IMR-90 (cell line): ENCODE measurements at regions not wholly inside any gene's neighbourhood (a gene's known extent, or its start where the extent isn't known, plus 50 kb on each side); places are given as distances from the start of the nearest gene placed in this dataset.

Source experiments
- ATAC-seq: fragments of 200-7000 bp; cut with Tn5 transposase; 2 replicates; pipeline ENCODE4 v1.9.1; 2020; ENCODE audit warnings: low read depth, mild to moderate bottlenecking, moderate library complexity
- BruUV-seq: library from RNA; stranded (reverse); fragments of 400-500 nt; replicated peaks from 2 replicates; lab custom pipeline; 2021; lab: Mats Ljungman, UMichigan
- CTCF ChIA-PET: fragments of 300-600 bp; formaldehyde crosslinking; extraction: SDS; loops from one replicate; lab custom pipeline; 2021; ENCODE audit warnings: antibody characterized with exemption; lab: Yijun Ruan, JAX
- POLR2A ChIA-PET: fragments of 300-600 bp; sonication (Branson Sonifier 250); formaldehyde crosslinking; loops from one replicate; lab custom pipeline; 2022; ENCODE audit warnings: antibody characterized with exemption; ENCODE audit not compliant: unreplicated experiment; lab: Charles Lee
- DNase-seq: peaks from one replicate; pipeline ENCODE4 v3.0.0; 2013
- H2AFZ ChIP-seq: replicated peaks from 2 replicates; pipeline ENCODE3; 2013; ENCODE audit warnings: low read length, mild to moderate bottlenecking; ENCODE audit not compliant: poor library complexity
- H2AK5ac ChIP-seq: 2 replicates; pipeline ENCODE4 v1.6.1; 2013; ENCODE audit warnings: low read depth, low read length, inconsistent platforms
- H2AK9ac ChIP-seq: replicated peaks from 2 replicates; pipeline ENCODE3; 2013; ENCODE audit warnings: mild to moderate bottlenecking, low read depth, low read length, moderate library complexity; ENCODE audit not compliant: poor library complexity
- H2BK120ac ChIP-seq: 2 replicates; pipeline ENCODE4 v1.6.1; 2013; ENCODE audit warnings: low read depth, low read length, inconsistent platforms
- H2BK15ac ChIP-seq: 3 replicates; pipeline ENCODE4 v1.6.1; 2013; ENCODE audit warnings: low read depth, low read length, inconsistent platforms
- H2BK20ac ChIP-seq: 2 replicates; pipeline ENCODE4 v1.6.1; 2013; ENCODE audit warnings: low read depth, mild to moderate bottlenecking, inconsistent platforms, low read length, moderate library complexity
- H2BK5ac ChIP-seq: 2 replicates; pipeline ENCODE4 v1.6.1; 2013; ENCODE audit warnings: mild to moderate bottlenecking, low read depth, low read length, inconsistent platforms; ENCODE audit not compliant: poor library complexity, severe bottlenecking
- H3K14ac ChIP-seq: replicated peaks from 2 replicates; pipeline ENCODE4 v1.6.1; 2013; ENCODE audit warnings: low read depth, low read length, inconsistent platforms
- H3K18ac ChIP-seq: 2 replicates; pipeline ENCODE4 v1.6.1; 2013; ENCODE audit warnings: low read depth, low read length, control low read depth
- H3K23ac ChIP-seq: 2 replicates; pipeline ENCODE4 v1.6.1; 2013; ENCODE audit warnings: low read depth, low read length, inconsistent platforms
- H3K27ac ChIP-seq: 2 replicates; pipeline ENCODE4 v1.5.1; 2013; ENCODE audit warnings: mild to moderate bottlenecking, control low read depth, low read length; ENCODE audit not compliant: insufficient read depth
- H3K27me3 ChIP-seq: 2 replicates; pipeline ENCODE4 v1.6.1; 2013; ENCODE audit warnings: low read length; ENCODE audit not compliant: control insufficient read depth, insufficient read depth
- H3K36me3 ChIP-seq: 2 replicates; pipeline ENCODE4 v1.6.1; 2013; ENCODE audit warnings: low read length, mixed read lengths; ENCODE audit not compliant: control insufficient read depth, insufficient read depth
- H3K4ac ChIP-seq: 2 replicates; pipeline ENCODE4 v1.6.1; 2013; ENCODE audit warnings: low read depth, low read length, inconsistent platforms
- H3K4me1 ChIP-seq: 2 replicates; pipeline ENCODE4 v1.6.1; 2013; ENCODE audit warnings: low read length, mixed read lengths; ENCODE audit not compliant: control insufficient read depth, insufficient read depth
- H3K4me2 ChIP-seq: 2 replicates; pipeline ENCODE4 v1.6.1; 2013; ENCODE audit warnings: low read depth, mild to moderate bottlenecking, control low read depth, low read length, moderate library complexity
- H3K4me3 ChIP-seq: 2 replicates; pipeline ENCODE4 v1.5.1; 2013; ENCODE audit warnings: low read depth, mild to moderate bottlenecking, control low read depth, low read length, moderate library complexity; ENCODE audit not compliant: insufficient read depth
- H3K56ac ChIP-seq: 2 replicates; pipeline ENCODE4 v1.6.1; 2013; ENCODE audit warnings: low read length, inconsistent platforms; ENCODE audit not compliant: insufficient read depth; ENCODE audit errors: extremely low read depth
- H3K79me1 ChIP-seq, 2 experiments: 2 replicates each; pipeline ENCODE4 v1.6.1; 2013; ENCODE audit warnings: low read length in 2 of 2, inconsistent platforms in 1 of 2, low read depth in 1 of 2
- H3K9ac ChIP-seq: 2 replicates; pipeline ENCODE4 v1.6.1; 2013; ENCODE audit warnings: low read depth, low read length, control low read depth
- H3K9me1 ChIP-seq: 2 replicates; pipeline ENCODE4 v1.6.1; 2013; ENCODE audit warnings: low read length, inconsistent platforms; ENCODE audit not compliant: insufficient read depth
- H3K9me3 ChIP-seq: 2 replicates; pipeline ENCODE4 v1.6.1; 2013; ENCODE audit warnings: low read length; ENCODE audit not compliant: control insufficient read depth, insufficient read depth
- H4K20me1 ChIP-seq: 2 replicates; pipeline ENCODE4 v1.6.1; 2013; ENCODE audit warnings: low read length, inconsistent platforms; ENCODE audit not compliant: insufficient read depth
- H4K5ac ChIP-seq: 2 replicates; pipeline ENCODE4 v1.6.1; 2013; ENCODE audit warnings: mild to moderate bottlenecking, low read depth, low read length, control low read depth
- H4K8ac ChIP-seq, 2 experiments: 2 replicates each; pipeline ENCODE4 v1.6.1; 2013; ENCODE audit warnings: low read depth in 2 of 2, low read length in 2 of 2, control low read depth in 1 of 2, inconsistent platforms in 1 of 2
- H4K91ac ChIP-seq: 2 replicates; pipeline ENCODE4 v1.6.1; 2013; ENCODE audit warnings: low read depth, low read length, inconsistent platforms; ENCODE audit not compliant: insufficient read depth
- CHD1 ChIP-seq: IDR thresholded peaks from 2 replicates; pipeline ENCODE4 v1.6.1; 2012; ENCODE audit warnings: low read depth, low read length, improper control_type of control experiment
- MAFK ChIP-seq: IDR thresholded peaks from 2 replicates; pipeline ENCODE4 v1.6.1; 2012; ENCODE audit warnings: low read depth, low read length, improper control_type of control experiment
- MAZ ChIP-seq: IDR thresholded peaks from 2 replicates; pipeline ENCODE4 v1.6.1; 2012; ENCODE audit warnings: low read depth, mild to moderate bottlenecking, low read length, improper control_type of control experiment, moderate library complexity, borderline replicate concordance
- MXI1 ChIP-seq: IDR thresholded peaks from 2 replicates; pipeline ENCODE4 v1.6.1; 2012; ENCODE audit warnings: low read depth, mild to moderate bottlenecking, low read length, moderate library complexity, borderline replicate concordance
- RAD21 ChIP-seq: IDR thresholded peaks from 2 replicates; pipeline ENCODE4 v1.6.1; 2012; ENCODE audit warnings: low read length, improper control_type of control experiment
- RCOR1 ChIP-seq: IDR thresholded peaks from 2 replicates; pipeline ENCODE4 v1.6.1; 2012; ENCODE audit warnings: mild to moderate bottlenecking, low read length, improper control_type of control experiment; ENCODE audit not compliant: insufficient replicate concordance
- SMC3 ChIP-seq: fragments of 150-350 bp; IDR thresholded peaks from 2 replicates; pipeline ENCODE4 v1.6.1; 2016; ENCODE audit warnings: low read depth, mild to moderate bottlenecking, antibody characterized with exemption, low read length, moderate library complexity
- WGBS, 2 experiments: methylation state at CpG; one replicate each; pipeline versions ENCODE4 v1.1.5 to v1.1.7; 2013; ENCODE audit warnings: missing lambda C conversion rate in 2 of 2; ENCODE audit not compliant: insufficient read length in 1 of 2; ENCODE audit errors: extremely low coverage in 2 of 2; 5-methylcytosine and 5-hydroxymethylcytosine counted together
- dilution Hi-C: fragments of 300-500 bp; cut with HindIII; formaldehyde crosslinking; loops from one replicate; pipeline ENCODE4 v1.14.3; 2018; ENCODE audit warnings: low sequenced_read_pairs; ENCODE audit not compliant: unreplicated experiment
- in situ Hi-C: fragments of 300-500 bp; cut with MboI; formaldehyde crosslinking; loops from 3 replicates; pipeline ENCODE4 v1.14.3; 2019; ENCODE audit warnings: low sequenced_read_pairs, inconsistent platforms, mixed read lengths
- intact Hi-C: fragments of 100-400 bp; cut with micrococcal nuclease; formaldehyde crosslinking; loops from 2 replicates; pipeline ENCODE4 v1.10.0; 2022
- TF ChIP-seq, protein P1 (sequence below): conservative IDR thresholded peaks from 2 replicates; pipeline ENCODE4 v1.5.1; 2012; ENCODE audit warnings: mild to moderate bottlenecking, low read depth, low read length, improper control_type of control experiment

DNA sequence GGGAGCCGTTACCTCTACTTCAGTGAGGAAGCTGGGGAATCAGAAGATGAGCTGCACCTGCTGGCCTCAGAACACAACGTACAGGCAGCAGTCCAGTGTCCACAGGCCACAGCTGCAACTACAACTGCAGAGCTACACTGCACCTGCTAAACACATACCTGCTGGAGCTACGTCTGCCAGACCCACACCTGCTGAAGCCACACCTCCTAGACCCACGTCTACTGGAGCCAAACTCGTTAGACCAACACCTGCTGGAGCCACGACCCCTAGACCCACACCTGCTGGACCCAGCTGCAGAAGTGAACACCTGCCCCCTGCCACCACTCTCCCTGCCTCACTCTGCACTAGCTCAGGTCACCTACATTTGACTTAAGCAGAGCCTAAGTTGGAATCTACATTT, 169.9 kb downstream of the USP12 start:
- Histone ChIP-seq H3K4me3 (no peak overlapping the region), H2BK5ac (no peak overlapping the region), H3K14ac (no peak overlapping the region), H3K9ac (no peak overlapping the region), H3K18ac (no peak overlapping the region), H2AK9ac (no peak overlapping the region), H2BK15ac (no peak overlapping the region), H4K8ac (no peak overlapping the region), H2BK20ac (no peak overlapping the region), H4K5ac (no peak overlapping the region), H4K91ac (no peak overlapping the region), H2AFZ (peak overlapping the region; percentile 38), H3K27me3 (peaks cover 29% of the 10 kb centered on the region), H3K56ac (no peak overlapping the region), H3K4me2 (no peak overlapping the region), H4K20me1 (no peaks in the 10 kb centered on the region), H2AK5ac (no peak overlapping the region), H2BK120ac (no peak overlapping the region), H3K27ac (no peak overlapping the region), H3K79me1 (no peaks in the 10 kb centered on the region), H3K9me3 (peaks cover 8% of the 10 kb centered on the region), H3K9me1 (no peaks in the 10 kb centered on the region), H3K4ac (no peak overlapping the region), H3K36me3 (no peaks in the 10 kb centered on the region), H3K23ac (no peak overlapping the region), H3K4me1 (no peaks in the 10 kb centered on the region)
- no peak for ATAC-seq
- intact Hi-C loops (no loop called here), in situ Hi-C loops (no loop called here), dilution Hi-C loops (no loop called here)
- no peak for TF ChIP-seq MAZ
- TF ChIP-seq, protein P1, sequence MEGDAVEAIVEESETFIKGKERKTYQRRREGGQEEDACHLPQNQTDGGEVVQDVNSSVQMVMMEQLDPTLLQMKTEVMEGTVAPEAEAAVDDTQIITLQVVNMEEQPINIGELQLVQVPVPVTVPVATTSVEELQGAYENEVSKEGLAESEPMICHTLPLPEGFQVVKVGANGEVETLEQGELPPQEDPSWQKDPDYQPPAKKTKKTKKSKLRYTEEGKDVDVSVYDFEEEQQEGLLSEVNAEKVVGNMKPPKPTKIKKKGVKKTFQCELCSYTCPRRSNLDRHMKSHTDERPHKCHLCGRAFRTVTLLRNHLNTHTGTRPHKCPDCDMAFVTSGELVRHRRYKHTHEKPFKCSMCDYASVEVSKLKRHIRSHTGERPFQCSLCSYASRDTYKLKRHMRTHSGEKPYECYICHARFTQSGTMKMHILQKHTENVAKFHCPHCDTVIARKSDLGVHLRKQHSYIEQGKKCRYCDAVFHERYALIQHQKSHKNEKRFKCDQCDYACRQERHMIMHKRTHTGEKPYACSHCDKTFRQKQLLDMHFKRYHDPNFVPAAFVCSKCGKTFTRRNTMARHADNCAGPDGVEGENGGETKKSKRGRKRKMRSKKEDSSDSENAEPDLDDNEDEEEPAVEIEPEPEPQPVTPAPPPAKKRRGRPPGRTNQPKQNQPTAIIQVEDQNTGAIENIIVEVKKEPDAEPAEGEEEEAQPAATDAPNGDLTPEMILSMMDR, result no peak
- no peak for TF ChIP-seq CHD1
- TF ChIP-seq MAFK, result no peak
- TF ChIP-seq MXI1, result no peak
- TF ChIP-seq SMC3, result no peak
- TF ChIP-seq RAD21, result no peak
- no peak for TF ChIP-seq RCOR1
- DNase-seq, result no peak
- WGBS, 2 experiments, result 68% methylated on average over 6 of the region's 6 CpGs; no CpG with 5 or more reads in 1 of the 2 experiments
- POLR2A ChIA-PET, result no interaction called here
- BruUV-seq, result no TSS peak
- CTCF ChIA-PET, result no interaction called here
